Omental fat pad (tissue), 3 donors: ENCODE measurements at regions not wholly inside any gene's neighbourhood (a gene's known extent, or its start where the extent isn't known, plus 50 kb on each side); places are given as distances from the start of the nearest gene placed in this dataset. TPM values are rescaled to one million over a fixed set of nuclear protein-coding genes. Genes with fewer than 3 reads are reported as not detected.

Source experiments
- ATAC-seq: fragments of 150-250 bp; one replicate; pipeline ENCODE4 v1.9.1; 2016; ENCODE audit warnings: mild to moderate bottlenecking, moderate library complexity; ENCODE audit not compliant: low FRiP score
- DNase-seq: peaks from one replicate; pipeline ENCODE4 v3.0.0-alpha.2; 2019; ENCODE audit warnings: low spot score
- CTCF ChIP-seq, 3 donors: fragments of 450-650 bp; IDR thresholded peaks; one replicate each; pipeline ENCODE4 v1.5.1; 2016 to 2017; ENCODE audit warnings: antibody characterized with exemption in 3 of 3, mild to moderate bottlenecking in 3 of 3, moderate library complexity in 2 of 3
- small RNA-seq: library from RNA; depleted of rRNA; stranded (forward); fragments of <200 nt; gene quantifications from one replicate; pipeline ENCODE3, GENCODE V24; 2016

- DNase-seq (no peak), ATAC-seq (no peak)
- TF ChIP-seq CTCF (IDR thresholded peaks at IDR 0.05): no peak
Measured at GRCh38 chrX:131958724-131959123, 64.4 kb upstream of the STK26 start.

DNA sequence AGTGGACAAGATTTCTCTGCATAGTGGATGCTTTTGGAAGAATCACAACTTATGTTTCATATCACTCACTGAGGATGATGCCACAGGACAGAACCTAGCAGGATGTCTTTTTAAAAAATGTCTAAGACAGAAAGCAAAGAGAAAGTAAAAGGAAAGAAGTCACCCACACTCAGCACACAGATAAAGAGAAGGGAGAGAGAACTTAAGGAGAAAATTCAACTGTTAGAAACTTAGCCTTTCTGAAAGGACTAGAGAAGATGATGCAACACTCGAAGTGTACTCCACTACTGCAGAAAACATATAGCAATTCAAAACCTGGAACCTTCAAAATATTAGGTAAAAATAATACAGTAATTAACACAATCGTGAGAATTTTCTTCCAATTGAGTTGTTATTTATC lies 52.8 kb upstream of the STK26 start:
- no peak for TF ChIP-seq CTCF (IDR thresholded peaks at IDR 0.05)
- DNase-seq (no peak), ATAC-seq (no peak)

Small RNA genes lying in the stretch of these regions (small RNA-seq; reads per million reads assigned to genes)
- gene AL008629.1: not detected
- gene HDGFP1: not detected
- gene MCRIP2P1: not detected
- gene RNA5SP514: not detected
